A549 (cell line): ENCODE measurements at regions not wholly inside any gene's neighbourhood (a gene's known extent, or its start where the extent isn't known, plus 50 kb on each side); places are given as distances from the start of the nearest gene placed in this dataset.
"Not testable (repeated sequence)": the region's sequence is repeated elsewhere in the genome, so short reads cannot be mapped to it uniquely, and the experiment has no call there.

Source experiments
- ATAC-seq, 2 experiments: fragments of 200-7000 bp in 1 of 2; fragments of >200 bp in 1 of 2; cut with Nextera tagmentation in 1 of 2; cut with Tn5 transposase in 1 of 2; 3 replicates each; pipeline versions ENCODE4 v1.8.0 to v1.9.1; 2018 to 2020; ENCODE audit warnings: mild to moderate bottlenecking in 1 of 2, moderate library complexity in 1 of 2
- CTCF ChIA-PET: fragments of 300-600 bp; sonication (Branson Sonifier 250); formaldehyde crosslinking; extraction: SDS; loops from one replicate; lab custom pipeline; 2021; ENCODE audit warnings: antibody characterized with exemption, inconsistent platforms; lab: Yijun Ruan, JAX
- POLR2A ChIA-PET: fragments of 350-600 bp; formaldehyde crosslinking; extraction: SDS; loops from one replicate; lab custom pipeline; 2021; ENCODE audit warnings: antibody characterized with exemption, inconsistent platforms; lab: Yijun Ruan, JAX
- DNase-seq, 2 experiments: peaks; one replicate each; pipeline versions ENCODE4 v3.0.0 to v3.0.0-alpha.2; 2011 to 2016; ENCODE audit warnings: low read depth in 1 of 2, low spot score in 1 of 2
- FAIRE-seq: peaks from 2 replicates; lab custom pipeline; 2011; peaks lifted over from hg19 to GRCh38; lab: Jason Lieb, UNC
- H3K27ac ChIP-seq, 2 experiments: fragments of >200 bp; sonication (Bioruptor Twin); formaldehyde crosslinking; 3 replicates each; pipeline ENCODE4 v1.5.1; 2016 to 2017
- H3K4me1 ChIP-seq: fragments of >200 bp; sonication (Bioruptor Twin); formaldehyde crosslinking; 3 replicates; pipeline ENCODE4 v1.6.1; 2016
- H3K4me2 ChIP-seq: fragments of >200 bp; sonication (Bioruptor Twin); formaldehyde crosslinking; 3 replicates; pipeline ENCODE4 v1.6.1; 2016
- H3K4me3 ChIP-seq: fragments of >200 bp; sonication (Bioruptor Twin); formaldehyde crosslinking; 3 replicates; pipeline ENCODE4 v1.5.1; 2016
- H3K9me3 ChIP-seq: fragments of >200 bp; sonication (Bioruptor Twin); formaldehyde crosslinking; 3 replicates; pipeline ENCODE4 v1.6.1; 2016
- BCL3 ChIP-seq: fragments of >200 bp; sonication (Bioruptor Twin); formaldehyde crosslinking; IDR thresholded peaks from 3 replicates; pipeline ENCODE4 v1.6.1; 2016
- BHLHE40 ChIP-seq: IDR thresholded peaks from 2 replicates; pipeline ENCODE4 v1.6.1; 2012; ENCODE audit warnings: low read depth, low read length, inconsistent platforms
- CTCF ChIP-seq: fragments of >200 bp; sonication (Bioruptor Twin); formaldehyde crosslinking; IDR thresholded peaks from 3 replicates; pipeline ENCODE4 v1.5.1; 2016
- E2F6 ChIP-seq: IDR thresholded peaks from 2 replicates; pipeline ENCODE4 v1.6.1; 2012; ENCODE audit warnings: low read depth, borderline replicate concordance
- ESRRA ChIP-seq: fragments of 150-350 bp; IDR thresholded peaks from 2 replicates; pipeline ENCODE4 v1.6.1; 2014; ENCODE audit warnings: mild to moderate bottlenecking, low read length, borderline replicate concordance
- FOSL2 ChIP-seq, 2 experiments: fragments of 450-650 bp in 1 of 2; fragments of >200 bp in 1 of 2; sonication (Bioruptor Twin) in 1 of 2; formaldehyde crosslinking; IDR thresholded peaks; 2 replicates each; pipeline versions ENCODE4 v1.5.0 to v1.6.1; 2016 to 2020; ENCODE audit warnings: mild to moderate bottlenecking in 1 of 2, moderate library complexity in 1 of 2
- HMGXB4 ChIP-seq: fragments of 250-450 bp; sonication (Bioruptor Pico); IDR thresholded peaks from 2 replicates; pipeline ENCODE4 v1.5.0; 2021; ENCODE audit warnings: mild to moderate bottlenecking, moderate library complexity, borderline replicate concordance
- HOXB13 ChIP-seq: fragments of 250-450 bp; sonication (Bioruptor Pico); IDR thresholded peaks from 2 replicates; pipeline ENCODE4 v1.5.0; 2020; ENCODE audit warnings: low read depth, mild to moderate bottlenecking, moderate library complexity
- MAFK ChIP-seq: fragments of 450-650 bp; IDR thresholded peaks from 2 replicates; pipeline ENCODE4 v1.6.1; 2014; ENCODE audit not compliant: partially characterized antibody
- MAZ ChIP-seq: fragments of 150-350 bp; IDR thresholded peaks from 2 replicates; pipeline ENCODE4 v1.6.1; 2014; ENCODE audit warnings: antibody characterized with exemption, low read depth, low read length, borderline replicate concordance
- NFE2L2 ChIP-seq: fragments of 150-350 bp; conservative IDR thresholded peaks from 2 replicates; pipeline ENCODE4 v1.6.1; 2014; ENCODE audit warnings: low read length
- NPAS2 ChIP-seq: fragments of 250-450 bp; sonication (Bioruptor Pico); IDR thresholded peaks from 2 replicates; pipeline ENCODE4 v1.8.0; 2022; ENCODE audit warnings: mild to moderate bottlenecking, moderate library complexity, borderline replicate concordance
- POLR2A ChIP-seq: IDR thresholded peaks from 2 replicates; pipeline ENCODE4 v1.6.1; 2012; ENCODE audit warnings: mild to moderate bottlenecking, low read length
- POLR2AphosphoS2 ChIP-seq: conservative IDR thresholded peaks from 2 replicates; pipeline ENCODE4 v1.6.1; 2012; ENCODE audit warnings: low read length, improper control_type of control experiment, inconsistent platforms
- SMC3 ChIP-seq: fragments of >200 bp; sonication (Bioruptor Twin); formaldehyde crosslinking; IDR thresholded peaks from 3 replicates; pipeline ENCODE4 v1.6.1; 2018; ENCODE audit warnings: inconsistent platforms
- TFCP2L1 ChIP-seq: fragments of 250-450 bp; sonication (Bioruptor Pico); IDR thresholded peaks from 2 replicates; pipeline ENCODE4 v1.5.0; 2021; ENCODE audit warnings: mild to moderate bottlenecking
- ZFP36 ChIP-seq: fragments of 450-650 bp; IDR thresholded peaks from 2 replicates; pipeline ENCODE4 v1.6.1; 2014; ENCODE audit warnings: borderline replicate concordance; ENCODE audit not compliant: partially characterized antibody
- ZSCAN20 ChIP-seq: fragments of 250-450 bp; sonication (Bioruptor Pico); IDR thresholded peaks from 2 replicates; pipeline ENCODE4 v1.8.0; 2022; ENCODE audit warnings: mild to moderate bottlenecking, moderate library complexity
- WGBS: methylation state at CpG from one replicate; pipeline ENCODE4 v1.1.6; 2017; ENCODE audit errors: missing lambda C conversion rate; 5-methylcytosine and 5-hydroxymethylcytosine counted together
- TF ChIP-seq, protein P1 (sequence below): fragments of >200 bp; sonication (Bioruptor Twin); formaldehyde crosslinking; IDR thresholded peaks from 2 replicates; pipeline ENCODE4 v1.6.1; 2016

GRCh38 chr13:73303851-73304250 is 245.0 kb downstream of the KLF5 start:
- H3K27ac ChIP-seq, result no peak overlapping the region
- TF ChIP-seq HMGXB4 (CRISPR knock-in tag), result no peak
- no peak for TF ChIP-seq POLR2A
- TF ChIP-seq MAZ, result no peak
- no peak for TF ChIP-seq ZFP36
- no peak for TF ChIP-seq FOSL2 (IDR thresholded peaks at IDR 0.05)
- TF ChIP-seq FOSL2 (CRISPR knock-in tag; IDR thresholded peaks at IDR 0.05), result no peak
- no peak for TF ChIP-seq SMC3
- TF ChIP-seq CTCF, result no peak
- no peak for TF ChIP-seq POLR2AphosphoS2
- TF ChIP-seq TFCP2L1 (CRISPR knock-in tag), result no peak
- TF ChIP-seq NPAS2, result no peak
- TF ChIP-seq, protein P1, sequence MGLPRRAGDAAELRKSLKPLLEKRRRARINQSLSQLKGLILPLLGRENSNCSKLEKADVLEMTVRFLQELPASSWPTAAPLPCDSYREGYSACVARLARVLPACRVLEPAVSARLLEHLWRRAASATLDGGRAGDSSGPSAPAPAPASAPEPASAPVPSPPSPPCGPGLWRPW, result no peak
- no peak for FAIRE-seq
- DNase-seq, result no peak
- WGBS, result 46% methylated on average over 6 of the region's 6 CpGs
- no peak overlapping the region for H3K4me3 ChIP-seq
- H3K9me3 ChIP-seq, result no peaks in the 10 kb centered on the region
- no peak overlapping the region for H3K4me2 ChIP-seq
- ChIA-PET CTCF (no interaction called here), POLR2A (no interaction called here)
- no peak for ATAC-seq
- H3K4me1 ChIP-seq, result peaks cover 12% of the 10 kb centered on the region; the same call in 2 of the 3 replicates

- H3K9me3 ChIP-seq, H3K27ac ChIP-seq, FAIRE-seq, H3K4me3 ChIP-seq, H3K4me2 ChIP-seq, ATAC-seq, POLR2A ChIA-PET, DNase-seq, CTCF ChIA-PET: not testable (repeated sequence)
- peaks cover 12% of the 10 kb centered on the region; the same call in 2 of the 3 replicates for H3K4me1 ChIP-seq
These were observed 242.8 kb downstream of the KLF5 start for GRCh38 chr13:73301622-73302021.

DNA sequence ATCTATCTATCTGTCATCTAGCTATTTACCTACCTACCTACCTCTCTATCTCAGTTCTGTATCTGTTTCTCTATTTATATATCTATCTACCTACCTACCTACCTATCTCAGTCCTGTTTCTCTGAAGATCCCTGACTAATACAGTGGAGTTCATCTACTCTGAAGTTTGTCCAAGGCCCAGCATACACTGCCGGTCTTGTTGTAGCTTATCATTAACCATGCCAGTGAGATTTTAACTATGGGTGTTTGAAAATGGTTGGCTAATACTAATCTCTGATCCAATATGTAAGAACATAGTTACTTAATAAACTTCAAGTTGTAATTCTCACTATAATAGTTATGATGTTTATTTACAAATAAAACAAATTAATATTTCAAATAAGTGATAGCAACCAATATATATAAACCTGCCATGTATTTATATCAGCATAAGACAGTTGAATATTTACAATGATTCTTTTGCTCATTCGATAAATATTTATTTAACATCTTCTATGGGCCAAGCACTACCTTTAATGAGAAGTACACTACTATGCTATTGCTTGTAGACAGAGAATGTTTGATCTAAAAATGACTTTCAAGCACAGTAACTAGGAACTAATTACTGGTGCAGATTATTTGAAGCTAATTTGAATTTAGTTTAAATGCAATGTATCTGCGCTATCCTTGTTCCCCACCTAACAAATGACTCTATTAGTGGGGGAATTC is 242.1 kb downstream of the KLF5 start:
- ChIA-PET CTCF (interaction anchor here (0.8 kb wide), 1 partner anchor 26 kb away, joined by 3 read pairs; no protein-coding TSS in a partner anchor), POLR2A (no interaction called here)
- TF ChIP-seq BCL3 (no peak), POLR2AphosphoS2 (no peak), E2F6 (no peak), ZSCAN20 (CRISPR knock-in tag) (no peak), FOSL2 (IDR thresholded peaks at IDR 0.05) (no peak), FOSL2 (CRISPR knock-in tag; IDR thresholded peaks at IDR 0.05) (no peak), HOXB13 (no peak), NPAS2 (no peak), ESRRA (no peak), MAFK (no peak), NFE2L2 (no peak), BHLHE40 (no peak)
- ATAC-seq (peak in 1 of 2 experiments; percentile 37; a peak in 1 of 6 replicates), FAIRE-seq (no peak), DNase-seq (peak in 1 of 2 experiments; percentile 25)
- peak overlapping the region; percentile 30; the same call in 1 of the 3 replicates for H3K4me2 ChIP-seq
- H3K9me3 ChIP-seq, result no peaks in the 10 kb centered on the region
- H3K4me3 ChIP-seq, result no peak overlapping the region
- peaks cover 12% of the 10 kb centered on the region; the same call in 2 of the 3 replicates for H3K4me1 ChIP-seq
- 0 out of 6 replicates have a peak overlapping the region, but pooled peaks of 1 of the 2 experiments have one; percentile 31 for H3K27ac ChIP-seq
- 46% methylated on average over 3 of the region's 3 CpGs for WGBS
